AG09309 (cell line): ENCODE measurements at regions not wholly inside any gene's neighbourhood (a gene's known extent, or its start where the extent isn't known, plus 50 kb on each side); places are given as distances from the start of the nearest gene placed in this dataset.

ENCODE experiments used
- DNase-seq: peaks from one replicate; pipeline ENCODE4 v3.0.0-alpha.2; 2010; ENCODE audit warnings: low read depth
- H3K4me3 ChIP-seq: 2 replicates; pipeline ENCODE4 v1.5.1; 2011; ENCODE audit warnings: mild to moderate bottlenecking, low read depth, low read length, moderate library complexity; ENCODE audit not compliant: control insufficient read depth
- CTCF ChIP-seq: IDR thresholded peaks from 2 replicates; pipeline ENCODE4 v1.5.1; 2011; ENCODE audit warnings: mild to moderate bottlenecking, low read depth, low read length, inconsistent platforms; ENCODE audit not compliant: insufficient read depth, control insufficient read depth; ENCODE audit errors: missing control alignments

- TF ChIP-seq CTCF = peak; percentile 61
- no peak for DNase-seq
- no peak overlapping the region for H3K4me3 ChIP-seq
These were observed 71.9 kb upstream of the KLHL29 start for GRCh38 chr2:23312996-23313606.

DNA sequence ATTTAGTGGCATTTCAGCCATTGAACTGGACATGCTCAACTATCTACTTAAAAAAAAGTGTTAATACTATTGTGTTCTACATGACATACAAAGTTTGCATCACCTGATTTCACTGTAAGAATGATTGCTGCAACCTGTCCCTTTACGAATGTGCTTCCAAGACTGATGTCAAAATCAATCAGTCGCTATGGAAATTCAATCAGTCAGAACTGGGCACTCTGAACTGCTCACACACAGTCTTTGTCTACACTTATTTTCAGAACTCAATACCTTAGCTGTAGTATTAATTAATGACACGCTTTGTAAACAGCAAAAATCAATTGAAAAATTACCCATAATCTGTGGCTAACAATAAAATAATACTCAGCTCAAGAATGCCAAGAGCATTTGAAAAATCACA, 70.3 kb upstream of the KLHL29 start:
- no peak overlapping the region for H3K4me3 ChIP-seq
- no peak for DNase-seq
- no peak for TF ChIP-seq CTCF

GRCh38 chr2:23320058-23320457, 64.9 kb upstream of the KLHL29 start:
- DNase-seq = no peak
- no peak overlapping the region for H3K4me3 ChIP-seq
- no peak for TF ChIP-seq CTCF

GRCh38 chr2:23321751-23322150, 63.2 kb upstream of the KLHL29 start:
- no peak for DNase-seq
- no peak for TF ChIP-seq CTCF
- H3K4me3 ChIP-seq = no peak overlapping the region

DNA sequence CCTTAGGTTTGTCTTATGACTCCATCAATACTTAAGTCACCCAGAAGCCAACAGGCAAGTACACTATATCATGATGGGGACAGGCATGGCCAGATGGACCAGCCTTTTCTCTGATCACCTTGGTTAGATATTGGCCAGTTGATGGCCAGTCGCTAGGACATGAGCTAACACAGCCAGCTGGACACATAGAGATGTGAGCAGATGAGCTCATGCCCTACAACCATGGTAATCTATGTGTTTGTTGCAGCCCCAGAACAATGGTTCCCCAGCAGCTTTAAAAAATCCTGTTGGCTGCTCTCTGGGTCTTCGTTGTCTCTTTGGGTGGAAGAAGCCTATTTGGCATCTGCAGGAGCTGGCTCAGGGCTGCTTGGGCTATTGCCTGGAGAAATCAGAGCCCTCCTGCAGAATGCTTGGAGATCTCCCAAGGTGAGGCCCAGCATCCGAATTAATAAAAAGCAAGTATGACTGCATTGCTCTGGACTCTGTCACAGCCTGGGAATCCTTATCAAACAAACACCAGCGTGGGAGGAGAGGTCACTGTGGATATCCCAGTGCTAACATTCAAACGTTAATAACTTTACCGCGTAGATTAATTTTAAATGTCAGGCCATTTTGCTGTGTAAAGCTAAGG, 62.3 kb upstream of the KLHL29 start:
- no peak for TF ChIP-seq CTCF
- H3K4me3 ChIP-seq = no peak overlapping the region
- DNase-seq = no peak

- no peak for DNase-seq
- TF ChIP-seq CTCF = no peak
- no peak overlapping the region for H3K4me3 ChIP-seq
These were observed 61.6 kb upstream of the KLHL29 start for GRCh38 chr2:23323198-23323916.
